ENCODE measurements at regions not wholly inside any gene's neighbourhood (a gene's known extent, or its start where the extent isn't known, plus 50 kb on each side); places are given as distances from the start of the nearest gene placed in this dataset.

GRCh38 chr2:71773218-71773617 is 319.9 kb downstream of the DYSF start (continued):
- TF ChIP-seq, protein P1, sequence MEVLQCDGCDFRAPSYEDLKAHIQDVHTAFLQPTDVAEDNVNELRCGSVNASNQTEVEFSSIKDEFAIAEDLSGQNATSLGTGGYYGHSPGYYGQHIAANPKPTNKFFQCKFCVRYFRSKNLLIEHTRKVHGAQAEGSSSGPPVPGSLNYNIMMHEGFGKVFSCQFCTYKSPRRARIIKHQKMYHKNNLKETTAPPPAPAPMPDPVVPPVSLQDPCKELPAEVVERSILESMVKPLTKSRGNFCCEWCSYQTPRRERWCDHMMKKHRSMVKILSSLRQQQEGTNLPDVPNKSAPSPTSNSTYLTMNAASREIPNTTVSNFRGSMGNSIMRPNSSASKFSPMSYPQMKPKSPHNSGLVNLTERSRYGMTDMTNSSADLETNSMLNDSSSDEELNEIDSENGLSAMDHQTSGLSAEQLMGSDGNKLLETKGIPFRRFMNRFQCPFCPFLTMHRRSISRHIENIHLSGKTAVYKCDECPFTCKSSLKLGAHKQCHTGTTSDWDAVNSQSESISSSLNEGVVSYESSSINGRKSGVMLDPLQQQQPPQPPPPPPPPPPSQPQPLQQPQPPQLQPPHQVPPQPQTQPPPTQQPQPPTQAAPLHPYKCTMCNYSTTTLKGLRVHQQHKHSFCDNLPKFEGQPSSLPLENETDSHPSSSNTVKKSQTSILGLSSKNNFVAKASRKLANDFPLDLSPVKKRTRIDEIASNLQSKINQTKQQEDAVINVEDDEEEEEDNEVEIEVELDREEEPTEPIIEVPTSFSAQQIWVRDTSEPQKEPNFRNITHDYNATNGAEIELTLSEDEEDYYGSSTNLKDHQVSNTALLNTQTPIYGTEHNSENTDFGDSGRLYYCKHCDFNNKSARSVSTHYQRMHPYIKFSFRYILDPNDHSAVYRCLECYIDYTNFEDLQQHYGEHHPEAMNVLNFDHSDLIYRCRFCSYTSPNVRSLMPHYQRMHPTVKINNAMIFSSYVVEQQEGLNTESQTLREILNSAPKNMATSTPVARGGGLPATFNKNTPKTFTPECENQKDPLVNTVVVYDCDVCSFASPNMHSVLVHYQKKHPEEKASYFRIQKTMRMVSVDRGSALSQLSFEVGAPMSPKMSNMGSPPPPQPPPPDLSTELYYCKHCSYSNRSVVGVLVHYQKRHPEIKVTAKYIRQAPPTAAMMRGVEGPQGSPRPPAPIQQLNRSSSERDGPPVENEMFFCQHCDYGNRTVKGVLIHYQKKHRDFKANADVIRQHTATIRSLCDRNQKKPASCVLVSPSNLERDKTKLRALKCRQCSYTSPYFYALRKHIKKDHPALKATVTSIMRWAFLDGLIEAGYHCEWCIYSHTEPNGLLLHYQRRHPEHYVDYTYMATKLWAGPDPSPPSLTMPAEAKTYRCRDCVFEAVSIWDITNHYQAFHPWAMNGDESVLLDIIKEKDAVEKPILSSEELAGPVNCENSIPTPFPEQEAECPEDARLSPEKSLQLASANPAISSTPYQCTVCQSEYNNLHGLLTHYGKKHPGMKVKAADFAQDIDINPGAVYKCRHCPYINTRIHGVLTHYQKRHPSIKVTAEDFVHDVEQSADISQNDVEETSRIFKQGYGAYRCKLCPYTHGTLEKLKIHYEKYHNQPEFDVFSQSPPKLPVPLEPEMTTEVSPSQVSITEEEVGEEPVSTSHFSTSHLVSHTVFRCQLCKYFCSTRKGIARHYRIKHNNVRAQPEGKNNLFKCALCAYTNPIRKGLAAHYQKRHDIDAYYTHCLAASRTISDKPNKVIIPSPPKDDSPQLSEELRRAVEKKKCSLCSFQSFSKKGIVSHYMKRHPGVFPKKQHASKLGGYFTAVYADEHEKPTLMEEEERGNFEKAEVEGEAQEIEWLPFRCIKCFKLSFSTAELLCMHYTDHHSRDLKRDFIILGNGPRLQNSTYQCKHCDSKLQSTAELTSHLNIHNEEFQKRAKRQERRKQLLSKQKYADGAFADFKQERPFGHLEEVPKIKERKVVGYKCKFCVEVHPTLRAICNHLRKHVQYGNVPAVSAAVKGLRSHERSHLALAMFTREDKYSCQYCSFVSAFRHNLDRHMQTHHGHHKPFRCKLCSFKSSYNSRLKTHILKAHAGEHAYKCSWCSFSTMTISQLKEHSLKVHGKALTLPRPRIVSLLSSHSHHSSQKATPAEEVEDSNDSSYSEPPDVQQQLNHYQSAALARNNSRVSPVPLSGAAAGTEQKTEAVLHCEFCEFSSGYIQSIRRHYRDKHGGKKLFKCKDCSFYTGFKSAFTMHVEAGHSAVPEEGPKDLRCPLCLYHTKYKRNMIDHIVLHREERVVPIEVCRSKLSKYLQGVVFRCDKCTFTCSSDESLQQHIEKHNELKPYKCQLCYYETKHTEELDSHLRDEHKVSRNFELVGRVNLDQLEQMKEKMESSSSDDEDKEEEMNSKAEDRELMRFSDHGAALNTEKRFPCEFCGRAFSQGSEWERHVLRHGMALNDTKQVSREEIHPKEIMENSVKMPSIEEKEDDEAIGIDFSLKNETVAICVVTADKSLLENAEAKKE (CRISPR knock-in tag; IDR thresholded peaks at IDR 0.05), result no peak
- no peak for TF ChIP-seq ZNF114 (CRISPR knock-in tag; IDR thresholded peaks at IDR 0.05)
- no peak for TF ChIP-seq STAT1 (IDR thresholded peaks at IDR 0.05; ENCODE audit: unreplicated experiment)
- TF ChIP-seq ZNF331 (CRISPR knock-in tag; IDR thresholded peaks at IDR 0.05; ENCODE audit: low read depth), result no peak
- no peak for TF ChIP-seq POLR2AphosphoS5 (IDR thresholded peaks at IDR 0.05; ENCODE audit: low read depth)
- TF ChIP-seq, protein P2, sequence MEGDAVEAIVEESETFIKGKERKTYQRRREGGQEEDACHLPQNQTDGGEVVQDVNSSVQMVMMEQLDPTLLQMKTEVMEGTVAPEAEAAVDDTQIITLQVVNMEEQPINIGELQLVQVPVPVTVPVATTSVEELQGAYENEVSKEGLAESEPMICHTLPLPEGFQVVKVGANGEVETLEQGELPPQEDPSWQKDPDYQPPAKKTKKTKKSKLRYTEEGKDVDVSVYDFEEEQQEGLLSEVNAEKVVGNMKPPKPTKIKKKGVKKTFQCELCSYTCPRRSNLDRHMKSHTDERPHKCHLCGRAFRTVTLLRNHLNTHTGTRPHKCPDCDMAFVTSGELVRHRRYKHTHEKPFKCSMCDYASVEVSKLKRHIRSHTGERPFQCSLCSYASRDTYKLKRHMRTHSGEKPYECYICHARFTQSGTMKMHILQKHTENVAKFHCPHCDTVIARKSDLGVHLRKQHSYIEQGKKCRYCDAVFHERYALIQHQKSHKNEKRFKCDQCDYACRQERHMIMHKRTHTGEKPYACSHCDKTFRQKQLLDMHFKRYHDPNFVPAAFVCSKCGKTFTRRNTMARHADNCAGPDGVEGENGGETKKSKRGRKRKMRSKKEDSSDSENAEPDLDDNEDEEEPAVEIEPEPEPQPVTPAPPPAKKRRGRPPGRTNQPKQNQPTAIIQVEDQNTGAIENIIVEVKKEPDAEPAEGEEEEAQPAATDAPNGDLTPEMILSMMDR (conservative IDR thresholded peaks at IDR 0.05; ENCODE audit: low read depth in 2 of 2), result no peak
- TF ChIP-seq EZH2 (IDR thresholded peaks at IDR 0.05; ENCODE audit: low read depth, unreplicated experiment), result no peak
- TF ChIP-seq JUNB (IDR thresholded peaks at IDR 0.05; ENCODE audit: unreplicated experiment), result no peak
- TF ChIP-seq CREB1 (CRISPR knock-in tag; IDR thresholded peaks at IDR 0.05; ENCODE audit: low read depth), result no peak
